H1 (cell line): ENCODE measurements at regions not wholly inside any gene's neighbourhood (a gene's known extent, or its start where the extent isn't known, plus 50 kb on each side); places are given as distances from the start of the nearest gene placed in this dataset.

Experiments
- POLR2AphosphoS5 ChIP-seq: IDR thresholded peaks from 2 replicates; pipeline ENCODE4 v1.6.1; 2011; ENCODE audit warnings: low read depth, low read length
- SIN3A ChIP-seq, 2 experiments: IDR thresholded peaks in 1 of 2; conservative IDR thresholded peaks in 1 of 2; 2 replicates each; pipeline ENCODE4 v1.6.1; 2011 to 2012; ENCODE audit warnings: low read length in 2 of 2, improper control_type of control experiment in 1 of 2, low read depth in 1 of 2, mild to moderate bottlenecking in 1 of 2
- TF ChIP-seq, protein P1 (sequence below): IDR thresholded peaks from 2 replicates; pipeline ENCODE4 v1.6.1; 2012; ENCODE audit warnings: low read length, inconsistent platforms

DNA sequence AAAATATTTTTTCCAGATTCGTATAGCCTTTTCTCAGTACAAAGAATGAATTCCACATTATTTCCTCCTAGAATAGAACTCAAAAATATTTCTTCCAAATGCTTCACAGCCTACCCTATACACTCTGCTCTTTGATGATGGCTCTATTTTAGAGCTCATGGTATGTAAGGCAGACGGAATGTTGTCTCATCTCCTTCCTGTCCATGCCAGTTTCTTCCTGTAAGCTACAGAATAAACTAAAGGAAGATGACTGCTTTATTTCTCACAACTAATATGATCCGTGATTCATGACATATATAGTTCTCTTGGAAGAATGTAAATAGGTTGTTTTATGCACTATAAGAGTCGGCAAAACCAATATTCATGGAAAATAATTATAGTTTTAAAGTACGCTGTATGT lies 723.1 kb downstream of the CDH11 start (continued):
- TF ChIP-seq, protein P1, sequence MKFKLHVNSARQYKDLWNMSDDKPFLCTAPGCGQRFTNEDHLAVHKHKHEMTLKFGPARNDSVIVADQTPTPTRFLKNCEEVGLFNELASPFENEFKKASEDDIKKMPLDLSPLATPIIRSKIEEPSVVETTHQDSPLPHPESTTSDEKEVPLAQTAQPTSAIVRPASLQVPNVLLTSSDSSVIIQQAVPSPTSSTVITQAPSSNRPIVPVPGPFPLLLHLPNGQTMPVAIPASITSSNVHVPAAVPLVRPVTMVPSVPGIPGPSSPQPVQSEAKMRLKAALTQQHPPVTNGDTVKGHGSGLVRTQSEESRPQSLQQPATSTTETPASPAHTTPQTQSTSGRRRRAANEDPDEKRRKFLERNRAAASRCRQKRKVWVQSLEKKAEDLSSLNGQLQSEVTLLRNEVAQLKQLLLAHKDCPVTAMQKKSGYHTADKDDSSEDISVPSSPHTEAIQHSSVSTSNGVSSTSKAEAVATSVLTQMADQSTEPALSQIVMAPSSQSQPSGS = no peak
- no peak for TF ChIP-seq SIN3A (conservative IDR thresholded peaks at IDR 0.05 in 1 of 2, IDR thresholded peaks at IDR 0.05 in 1 of 2; ENCODE audit: low read depth in 1 of 2, low read length in 2 of 2)
- TF ChIP-seq POLR2AphosphoS5 = no peak
